ENCODE measurements at regions not wholly inside any gene's neighbourhood (a gene's known extent, or its start where the extent isn't known, plus 50 kb on each side); places are given as distances from the start of the nearest gene placed in this dataset.

DNA sequence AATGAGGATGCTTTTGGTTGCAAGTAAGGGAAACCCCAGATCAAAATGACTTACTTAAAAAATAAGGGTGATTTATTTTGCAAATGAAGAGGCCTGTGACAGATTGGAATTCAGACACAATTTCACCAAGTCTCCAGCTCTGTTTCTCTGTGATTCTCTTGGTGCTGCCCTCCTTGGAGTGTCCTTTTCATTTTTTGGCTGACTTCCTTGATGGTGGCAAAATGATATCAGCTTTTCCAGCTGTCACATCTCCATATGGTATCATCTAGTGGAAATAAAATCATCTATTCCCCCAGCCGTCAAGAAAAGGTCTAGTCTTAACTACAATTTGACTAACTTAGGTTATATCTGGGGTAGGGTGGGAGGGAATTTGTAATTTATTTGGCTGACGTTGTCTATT lies 68.5 kb upstream of the SLC25A26 start:
- no peak overlapping the region for H3K27ac ChIP-seq
- TF ChIP-seq, protein P1, sequence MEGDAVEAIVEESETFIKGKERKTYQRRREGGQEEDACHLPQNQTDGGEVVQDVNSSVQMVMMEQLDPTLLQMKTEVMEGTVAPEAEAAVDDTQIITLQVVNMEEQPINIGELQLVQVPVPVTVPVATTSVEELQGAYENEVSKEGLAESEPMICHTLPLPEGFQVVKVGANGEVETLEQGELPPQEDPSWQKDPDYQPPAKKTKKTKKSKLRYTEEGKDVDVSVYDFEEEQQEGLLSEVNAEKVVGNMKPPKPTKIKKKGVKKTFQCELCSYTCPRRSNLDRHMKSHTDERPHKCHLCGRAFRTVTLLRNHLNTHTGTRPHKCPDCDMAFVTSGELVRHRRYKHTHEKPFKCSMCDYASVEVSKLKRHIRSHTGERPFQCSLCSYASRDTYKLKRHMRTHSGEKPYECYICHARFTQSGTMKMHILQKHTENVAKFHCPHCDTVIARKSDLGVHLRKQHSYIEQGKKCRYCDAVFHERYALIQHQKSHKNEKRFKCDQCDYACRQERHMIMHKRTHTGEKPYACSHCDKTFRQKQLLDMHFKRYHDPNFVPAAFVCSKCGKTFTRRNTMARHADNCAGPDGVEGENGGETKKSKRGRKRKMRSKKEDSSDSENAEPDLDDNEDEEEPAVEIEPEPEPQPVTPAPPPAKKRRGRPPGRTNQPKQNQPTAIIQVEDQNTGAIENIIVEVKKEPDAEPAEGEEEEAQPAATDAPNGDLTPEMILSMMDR (conservative IDR thresholded peaks at IDR 0.05) = no peak

DNA sequence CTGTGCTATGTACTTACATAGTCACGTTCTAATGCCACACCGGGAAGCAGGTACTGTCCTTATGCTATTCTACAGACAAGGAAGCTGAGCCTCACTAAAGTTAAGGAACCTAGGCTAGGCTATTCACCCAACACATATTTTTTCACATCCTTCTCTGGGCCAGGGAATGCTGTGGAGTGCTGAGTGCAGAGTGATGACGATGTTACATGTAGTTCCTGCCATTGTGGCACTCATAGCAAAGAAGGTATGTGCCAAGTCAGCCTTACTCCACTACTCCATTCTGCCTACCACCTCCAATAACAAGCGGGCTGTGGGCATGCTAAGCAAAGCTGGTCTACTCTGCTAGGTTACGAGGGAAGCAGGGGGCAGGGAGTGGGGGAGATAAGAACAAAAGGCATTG lies 69.8 kb upstream of the SLC25A26 start:
- H3K27ac ChIP-seq = no peak overlapping the region
- TF ChIP-seq, protein P1 (conservative IDR thresholded peaks at IDR 0.05) = no peak

DNA sequence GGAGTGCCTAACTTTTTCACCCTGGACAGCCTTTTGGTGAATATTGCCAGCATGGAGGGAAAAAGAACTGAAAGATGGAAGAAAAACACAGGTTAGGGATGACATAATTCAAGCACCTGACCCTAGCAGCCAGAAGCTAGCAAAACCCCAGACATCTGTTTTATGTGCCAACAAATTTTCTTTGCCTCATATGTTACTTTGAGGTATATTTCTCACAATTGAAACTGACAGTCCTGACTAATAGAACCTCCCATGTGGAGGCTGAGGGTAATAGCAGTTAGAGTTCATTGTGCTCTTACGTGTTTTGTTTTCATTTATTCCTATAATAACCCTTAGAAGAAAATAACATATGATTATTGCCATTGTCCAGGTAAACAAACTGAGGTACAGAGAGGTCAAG lies 71.5 kb upstream of the SLC25A26 start:
- TF ChIP-seq, protein P1 (conservative IDR thresholded peaks at IDR 0.05) = no peak
- no peak overlapping the region for H3K27ac ChIP-seq

DNA sequence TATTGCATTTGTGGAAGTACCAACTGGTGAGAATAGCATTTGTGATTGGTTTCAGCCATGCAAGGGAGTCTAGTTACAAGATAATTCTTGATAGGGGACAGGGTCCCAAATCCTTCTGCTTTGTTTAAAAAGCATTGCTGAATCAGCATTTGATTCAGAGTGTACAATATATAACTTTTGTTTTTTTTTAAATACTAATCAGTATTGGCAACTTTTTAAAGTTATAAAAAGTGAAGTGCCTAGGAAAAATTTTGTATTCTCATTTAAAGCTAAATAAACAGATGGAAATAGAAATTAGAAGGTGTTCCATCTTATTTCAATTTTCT lies 75.4 kb upstream of the SLC25A26 start:
- H3K27ac ChIP-seq = no peak overlapping the region
- TF ChIP-seq, protein P1 (conservative IDR thresholded peaks at IDR 0.05) = no peak

DNA sequence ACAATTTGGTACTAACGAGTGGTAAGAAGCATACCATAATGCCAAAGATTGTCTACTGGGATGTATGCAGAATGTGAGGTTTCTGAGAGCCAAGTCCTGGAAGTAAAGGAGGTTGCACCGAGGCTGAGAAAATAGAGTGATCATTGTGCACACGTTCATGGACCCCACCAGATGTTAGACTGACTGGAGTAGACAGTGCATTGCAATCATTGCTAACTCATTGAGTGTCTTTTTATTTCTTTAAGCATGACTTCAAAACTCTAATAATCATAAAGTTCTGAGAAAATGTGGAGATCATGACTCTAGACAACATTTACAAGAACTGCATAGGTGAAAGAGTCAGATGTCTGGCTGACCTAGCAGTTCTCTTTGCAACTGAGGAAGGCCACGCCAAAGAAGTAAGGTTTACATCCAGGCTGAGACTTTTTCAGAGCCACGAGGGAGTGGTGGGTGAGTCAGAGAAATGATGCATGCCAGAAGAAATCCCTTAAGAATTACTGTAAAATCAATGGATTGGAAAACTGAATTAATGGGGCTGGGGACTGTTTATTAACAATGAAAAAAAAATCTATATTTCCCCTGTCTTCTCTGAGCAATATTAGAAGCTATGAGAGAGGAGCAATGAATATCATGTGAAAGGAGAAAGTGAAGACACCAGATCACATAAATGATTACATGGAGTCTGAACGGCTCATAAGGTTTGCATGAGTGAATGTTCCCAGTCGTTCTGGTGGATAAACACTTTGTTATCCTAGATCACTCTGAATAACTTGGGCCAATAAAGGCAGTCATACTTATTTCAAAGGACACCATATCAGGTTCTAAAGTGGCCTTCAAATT lies 76.0 kb upstream of the SLC25A26 start:
- no peak overlapping the region for H3K27ac ChIP-seq
- TF ChIP-seq, protein P1 (conservative IDR thresholded peaks at IDR 0.05) = no peak

DNA sequence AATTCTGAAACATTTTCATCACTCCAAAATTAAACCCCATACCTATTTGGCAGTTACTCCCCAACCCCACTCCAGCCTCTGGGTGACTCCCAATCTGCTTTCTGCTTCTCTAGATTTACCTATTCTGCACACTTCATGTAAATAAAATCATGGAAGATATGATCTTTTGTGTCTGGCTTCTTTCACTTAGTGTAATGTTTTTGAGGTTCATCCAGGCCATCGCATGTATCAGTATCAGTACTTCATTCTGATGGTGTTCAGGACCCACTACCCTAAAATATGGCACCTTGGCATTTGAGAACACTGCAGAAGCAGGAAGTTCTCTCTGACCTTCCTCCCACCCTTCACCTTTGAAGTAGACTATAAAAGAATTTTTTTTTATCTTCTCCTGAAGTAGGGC lies 78.7 kb upstream of the SLC25A26 start:
- H3K27ac ChIP-seq = no peak overlapping the region
- TF ChIP-seq, protein P1 (conservative IDR thresholded peaks at IDR 0.05) = no peak

DNA sequence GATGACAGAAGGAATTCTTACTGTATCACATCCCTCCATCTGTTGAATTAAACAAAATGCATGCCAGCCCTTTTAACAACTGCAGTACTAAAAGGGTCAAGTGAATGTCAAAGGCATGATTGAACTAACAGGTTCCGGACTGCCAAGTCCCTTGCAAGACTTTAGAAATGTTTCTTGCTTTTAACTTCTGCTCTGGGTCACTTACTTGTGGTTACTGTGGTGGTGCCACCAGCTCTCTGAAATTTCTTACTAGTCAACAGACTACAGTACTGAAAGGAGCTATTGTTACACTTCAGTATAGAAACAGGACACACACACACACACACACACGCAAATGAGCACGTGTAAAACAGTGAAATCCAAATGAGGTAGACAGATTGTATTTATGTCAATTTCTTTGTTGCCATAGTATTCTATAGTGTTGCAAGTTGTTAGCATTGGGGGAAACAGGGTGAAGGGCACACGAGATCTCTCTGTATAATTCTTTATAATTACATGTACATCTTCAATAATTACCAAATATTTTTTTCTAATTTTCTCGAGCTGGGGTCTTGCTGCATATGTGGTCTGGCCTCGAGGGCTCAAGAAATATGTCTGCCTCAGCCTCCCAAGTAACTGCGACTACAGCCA lies 79.9 kb upstream of the SLC25A26 start:
- H3K27ac ChIP-seq = no peak overlapping the region
- TF ChIP-seq, protein P1 (conservative IDR thresholded peaks at IDR 0.05) = no peak
